ENCODE measurements at regions not wholly inside any gene's neighbourhood (a gene's known extent, or its start where the extent isn't known, plus 50 kb on each side); places are given as distances from the start of the nearest gene placed in this dataset.

DNA sequence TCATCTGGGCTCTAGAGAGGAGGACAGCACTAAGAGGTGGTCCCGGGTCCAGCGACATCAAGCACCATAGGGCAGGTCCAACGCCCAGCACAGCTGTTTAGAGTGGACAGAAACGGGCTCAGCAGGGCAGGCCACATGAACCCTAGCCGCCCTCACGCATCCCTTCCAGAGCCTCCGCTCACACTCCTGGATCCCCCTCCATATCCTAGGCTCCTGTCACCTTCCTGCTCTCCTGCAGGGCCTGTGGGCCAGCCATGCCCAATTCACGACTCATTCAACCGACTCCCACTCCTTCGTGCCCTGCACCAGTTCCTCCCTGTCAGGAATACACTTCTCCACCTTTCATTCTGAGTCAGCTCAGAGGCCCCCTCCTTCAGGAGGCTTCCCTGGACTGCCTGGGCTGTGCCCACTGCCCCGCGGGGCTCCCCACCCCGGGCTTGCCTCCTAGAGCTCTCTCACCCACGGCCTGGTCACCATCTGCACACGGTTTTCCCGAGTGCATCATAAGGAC, 90.2 kb downstream of the LINGO1 start:
- no peak for TF ChIP-seq POLR2A (IDR thresholded peaks at IDR 0.05)
- TF ChIP-seq, protein P1, sequence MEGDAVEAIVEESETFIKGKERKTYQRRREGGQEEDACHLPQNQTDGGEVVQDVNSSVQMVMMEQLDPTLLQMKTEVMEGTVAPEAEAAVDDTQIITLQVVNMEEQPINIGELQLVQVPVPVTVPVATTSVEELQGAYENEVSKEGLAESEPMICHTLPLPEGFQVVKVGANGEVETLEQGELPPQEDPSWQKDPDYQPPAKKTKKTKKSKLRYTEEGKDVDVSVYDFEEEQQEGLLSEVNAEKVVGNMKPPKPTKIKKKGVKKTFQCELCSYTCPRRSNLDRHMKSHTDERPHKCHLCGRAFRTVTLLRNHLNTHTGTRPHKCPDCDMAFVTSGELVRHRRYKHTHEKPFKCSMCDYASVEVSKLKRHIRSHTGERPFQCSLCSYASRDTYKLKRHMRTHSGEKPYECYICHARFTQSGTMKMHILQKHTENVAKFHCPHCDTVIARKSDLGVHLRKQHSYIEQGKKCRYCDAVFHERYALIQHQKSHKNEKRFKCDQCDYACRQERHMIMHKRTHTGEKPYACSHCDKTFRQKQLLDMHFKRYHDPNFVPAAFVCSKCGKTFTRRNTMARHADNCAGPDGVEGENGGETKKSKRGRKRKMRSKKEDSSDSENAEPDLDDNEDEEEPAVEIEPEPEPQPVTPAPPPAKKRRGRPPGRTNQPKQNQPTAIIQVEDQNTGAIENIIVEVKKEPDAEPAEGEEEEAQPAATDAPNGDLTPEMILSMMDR (IDR thresholded peaks at IDR 0.05), result no peak
- TF ChIP-seq POLR2AphosphoS5 (IDR thresholded peaks at IDR 0.05), result no peak
- no peak for TF ChIP-seq EP300 (IDR thresholded peaks at IDR 0.05; ENCODE audit: low read depth)
